AG04450 (cell line): ENCODE measurements at regions not wholly inside any gene's neighbourhood (a gene's known extent, or its start where the extent isn't known, plus 50 kb on each side); places are given as distances from the start of the nearest gene placed in this dataset.
"Not testable (repeated sequence)": the region's sequence is repeated elsewhere in the genome, so short reads cannot be mapped to it uniquely, and the experiment has no call there.

Source experiments
- CTCF ChIA-PET: fragments of 300-600, 350-600 bp; formaldehyde crosslinking; extraction: SDS; loops from one replicate; lab custom pipeline; 2022; ENCODE audit warnings: antibody characterized with exemption, inconsistent platforms; lab: Charles Lee
- POLR2A ChIA-PET: fragments of 350-600 bp; formaldehyde crosslinking; extraction: SDS; loops from one replicate; lab custom pipeline; 2021; ENCODE audit warnings: antibody characterized with exemption, inconsistent platforms; lab: Yijun Ruan, JAX
- DNase-seq: peaks from one replicate; pipeline ENCODE4 v3.0.0-alpha.2; 2011; ENCODE audit warnings: low read depth, low spot score
- H3K27ac ChIP-seq: one replicate; pipeline ENCODE4 v1.5.1; 2012; ENCODE audit warnings: low read depth, low read length, control low read depth
- H3K27me3 ChIP-seq: one replicate; pipeline ENCODE4 v1.6.0; 2012; ENCODE audit warnings: low read length; ENCODE audit not compliant: control insufficient read depth, insufficient read depth
- H3K4me3 ChIP-seq: 2 replicates; pipeline ENCODE4 v1.5.1; 2011; ENCODE audit warnings: mild to moderate bottlenecking, low read depth, low read length, control low read depth
- H3K9me3 ChIP-seq: 2 replicates; pipeline ENCODE4 v1.5.1; 2012; ENCODE audit warnings: low read length; ENCODE audit not compliant: control insufficient read depth, insufficient read depth
- TF ChIP-seq, protein P1 (sequence below): IDR thresholded peaks from 2 replicates; pipeline ENCODE4 v1.5.1; 2011; ENCODE audit warnings: low read depth, low read length, control low read depth, inconsistent platforms

DNA sequence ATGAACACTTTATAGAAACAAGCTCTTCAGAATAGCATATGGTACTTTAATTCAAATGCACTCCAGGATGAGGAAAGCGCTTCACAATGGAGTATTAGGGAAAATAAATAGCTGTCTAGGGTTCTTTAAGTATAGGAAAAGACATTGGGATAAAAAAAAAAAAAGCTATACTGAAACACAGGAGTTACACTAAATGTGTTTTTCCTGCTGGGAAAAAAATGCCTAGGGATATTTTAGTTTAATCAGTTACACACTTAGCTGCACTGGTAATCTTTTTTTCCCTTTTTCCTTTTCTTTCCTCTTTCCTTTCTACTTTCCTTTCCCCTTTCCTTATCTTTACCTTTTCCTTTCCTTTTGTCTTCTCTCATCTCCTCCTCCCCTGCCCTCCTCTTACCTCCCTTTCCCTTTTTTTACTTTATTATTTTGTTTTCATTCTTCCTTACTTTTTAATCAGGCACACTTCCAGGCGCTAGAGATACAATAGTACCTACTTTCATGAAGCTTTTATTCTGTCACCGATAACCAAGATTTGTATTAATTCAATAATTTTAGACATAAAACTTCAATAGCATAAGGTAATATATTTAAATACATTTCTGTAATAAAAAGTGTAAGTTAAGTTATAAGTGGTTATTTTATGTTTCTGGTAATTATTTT is 758.7 kb downstream of the CDH18 start:
- TF ChIP-seq, protein P1, sequence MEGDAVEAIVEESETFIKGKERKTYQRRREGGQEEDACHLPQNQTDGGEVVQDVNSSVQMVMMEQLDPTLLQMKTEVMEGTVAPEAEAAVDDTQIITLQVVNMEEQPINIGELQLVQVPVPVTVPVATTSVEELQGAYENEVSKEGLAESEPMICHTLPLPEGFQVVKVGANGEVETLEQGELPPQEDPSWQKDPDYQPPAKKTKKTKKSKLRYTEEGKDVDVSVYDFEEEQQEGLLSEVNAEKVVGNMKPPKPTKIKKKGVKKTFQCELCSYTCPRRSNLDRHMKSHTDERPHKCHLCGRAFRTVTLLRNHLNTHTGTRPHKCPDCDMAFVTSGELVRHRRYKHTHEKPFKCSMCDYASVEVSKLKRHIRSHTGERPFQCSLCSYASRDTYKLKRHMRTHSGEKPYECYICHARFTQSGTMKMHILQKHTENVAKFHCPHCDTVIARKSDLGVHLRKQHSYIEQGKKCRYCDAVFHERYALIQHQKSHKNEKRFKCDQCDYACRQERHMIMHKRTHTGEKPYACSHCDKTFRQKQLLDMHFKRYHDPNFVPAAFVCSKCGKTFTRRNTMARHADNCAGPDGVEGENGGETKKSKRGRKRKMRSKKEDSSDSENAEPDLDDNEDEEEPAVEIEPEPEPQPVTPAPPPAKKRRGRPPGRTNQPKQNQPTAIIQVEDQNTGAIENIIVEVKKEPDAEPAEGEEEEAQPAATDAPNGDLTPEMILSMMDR, result no peak
- POLR2A ChIA-PET, result no interaction called here

DNA sequence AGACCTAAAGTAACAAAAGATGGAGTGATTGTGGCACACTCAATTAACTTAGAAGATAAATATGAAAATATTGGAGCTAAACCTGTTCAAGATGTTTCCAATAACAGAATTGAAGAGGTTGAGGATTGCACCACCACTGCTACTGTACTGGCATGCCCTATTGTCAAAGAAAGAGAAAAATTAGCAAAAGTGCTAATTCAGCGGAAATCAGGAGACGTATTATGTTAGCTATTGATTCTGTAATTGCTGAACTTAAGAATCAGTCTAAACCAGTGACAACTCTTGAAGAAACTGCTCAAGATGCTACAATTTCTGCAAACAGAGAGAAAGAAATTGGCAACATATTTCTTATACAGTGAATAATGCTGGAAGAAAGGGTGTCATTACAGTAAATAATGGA is 754.4 kb downstream of the CDH18 start:
- POLR2A ChIA-PET, result no interaction called here
- Histone ChIP-seq H3K27me3 (no peaks in the 10 kb centered on the region), H3K27ac (no peak overlapping the region), H3K4me3 (no peak overlapping the region), H3K9me3 (no peaks in the 10 kb centered on the region; the same call in 1 of the 2 replicates)
- DNase-seq, result no peak
- TF ChIP-seq, protein P1, result no peak
- CTCF ChIA-PET, result no interaction called here

More for the DNA sequence above, 758.7 kb downstream of the CDH18 start:
- CTCF ChIA-PET, result no interaction called here
- Histone ChIP-seq H3K9me3 (no peaks in the 10 kb centered on the region), H3K4me3 (no peak overlapping the region), H3K27ac (no peak overlapping the region), H3K27me3 (no peaks in the 10 kb centered on the region)
- DNase-seq, result no peak

- ChIA-PET POLR2A (no interaction called here), CTCF (no interaction called here)
- H3K9me3 ChIP-seq, result peaks cover 2% of the 10 kb centered on the region; the same call in 1 of the 2 replicates
- H3K27me3 ChIP-seq, result no peaks in the 10 kb centered on the region
- TF ChIP-seq, protein P1, result no peak
- DNase-seq, result no peak
- no peak overlapping the region for H3K27ac ChIP-seq
- no peak overlapping the region for H3K4me3 ChIP-seq
These were observed 752.9 kb downstream of the CDH18 start for GRCh38 chr5:19235101-19235584.

DNA sequence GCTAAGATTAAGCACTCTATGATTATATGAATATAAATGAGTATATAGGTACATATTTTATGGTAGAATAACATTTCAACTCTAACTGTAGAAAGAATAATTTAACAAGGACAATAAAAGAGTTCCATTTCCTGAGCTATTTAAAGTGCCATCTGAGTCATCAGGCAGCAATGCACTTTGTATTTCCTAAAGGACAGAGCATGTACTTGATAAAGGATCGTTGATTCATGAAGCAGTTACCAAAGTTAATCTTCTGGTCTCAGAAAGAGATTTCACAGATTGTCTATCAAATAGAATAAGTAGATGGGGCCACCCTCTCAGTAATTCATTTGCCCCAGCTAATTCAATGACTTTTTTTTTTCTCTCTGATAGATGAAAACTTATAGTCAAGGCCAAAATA is 747.8 kb downstream of the CDH18 start:
- no peak overlapping the region for H3K4me3 ChIP-seq
- H3K27me3 ChIP-seq, result no peaks in the 10 kb centered on the region
- H3K9me3 ChIP-seq, result peaks cover 2% of the 10 kb centered on the region
- H3K27ac ChIP-seq, result no peak overlapping the region
- TF ChIP-seq, protein P1, result no peak
- POLR2A ChIA-PET, result no interaction called here
- CTCF ChIA-PET, result no interaction called here
- DNase-seq, result no peak

GRCh38 chr5:19241690-19242089 is 746.3 kb downstream of the CDH18 start:
- POLR2A ChIA-PET, result no interaction called here
- H3K4me3 ChIP-seq, result no peak overlapping the region
- TF ChIP-seq, protein P1, result no peak
- no peak overlapping the region for H3K27ac ChIP-seq
- H3K9me3 ChIP-seq, result peaks cover 2% of the 10 kb centered on the region
- CTCF ChIA-PET, result no interaction called here
- DNase-seq, result no peak
- no peaks in the 10 kb centered on the region for H3K27me3 ChIP-seq

DNA sequence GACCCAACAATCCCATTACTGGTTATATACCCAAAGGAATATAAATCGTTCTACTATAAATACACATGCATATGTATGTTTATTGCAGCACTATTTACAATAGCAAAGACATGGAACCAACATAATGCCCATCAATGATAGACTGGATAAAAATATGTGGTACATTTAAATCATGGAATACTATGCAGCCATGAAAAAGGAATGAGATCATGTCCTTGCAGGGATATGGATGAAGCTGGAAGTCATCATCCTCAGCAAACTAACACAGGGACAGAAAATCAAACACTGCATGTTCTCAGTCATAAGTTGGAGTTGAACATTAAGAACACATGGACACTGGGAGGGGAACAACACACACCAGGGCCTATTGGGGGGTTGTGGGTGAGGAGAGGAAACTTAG is 741.8 kb downstream of the CDH18 start:
- H3K4me3 ChIP-seq, POLR2A ChIA-PET, DNase-seq, H3K27ac ChIP-seq, CTCF ChIA-PET, H3K27me3 ChIP-seq: not testable (repeated sequence)
- H3K9me3 ChIP-seq, result peaks cover 10% of the 10 kb centered on the region
